Effector memory CD8-positive, alpha-beta T cell (primary cell): ENCODE measurements at regions not wholly inside any gene's neighbourhood (a gene's known extent, or its start where the extent isn't known, plus 50 kb on each side); places are given as distances from the start of the nearest gene placed in this dataset.

Source experiments
- ATAC-seq: fragments of 150-1000 bp; cut with Tn5 transposase; replicated peaks from 2 replicates; pipeline ENCODE4 v1.10.0; 2021; ENCODE audit warnings: mild to moderate bottlenecking, moderate library complexity
- DNase-seq, 3 experiments: peaks; one replicate each; pipeline ENCODE4 v3.0.0; 2021
- H3K27ac Mint-ChIP-seq, 2 donors: one replicate each; pipeline ENCODE4 v1.8.0; 2022; ENCODE audit warnings: mild to moderate bottlenecking in 2 of 2, mixed read lengths in 2 of 2, moderate library complexity in 2 of 2
- H3K27me3 Mint-ChIP-seq, 2 donors: one replicate each; pipeline ENCODE4 v1.8.0; 2022; ENCODE audit warnings: mixed read lengths in 2 of 2
- H3K36me3 Mint-ChIP-seq: one replicate; pipeline ENCODE4 v1.8.0; 2022; ENCODE audit warnings: mild to moderate bottlenecking, moderate library complexity, mixed read lengths; ENCODE audit not compliant: insufficient read depth
- H3K4me1 Mint-ChIP-seq, 2 donors: one replicate each; pipeline ENCODE4 v1.8.0; 2022; ENCODE audit warnings: low read depth in 2 of 2, mixed read lengths in 2 of 2
- H3K4me3 Mint-ChIP-seq, 2 donors: one replicate each; pipeline ENCODE4 v1.8.0; 2022; ENCODE audit warnings: mild to moderate bottlenecking in 2 of 2, mixed read lengths in 2 of 2, moderate library complexity in 2 of 2
- H3K9me3 Mint-ChIP-seq, 2 donors: one replicate each; pipeline ENCODE4 v1.8.0; 2022; ENCODE audit warnings: mixed read lengths in 2 of 2

GRCh38 chr2:129887688-129888266 is 91.7 kb upstream of the RAB6C start:
- DNase-seq: no peak
- no peak for ATAC-seq
- Mint-ChIP-seq H3K4me1 (no peaks in the 10 kb centered on the region), H3K27me3 (peaks cover 21 to 54% of the 10 kb centered on the region in 2 donors), H3K36me3 (no peaks in the 10 kb centered on the region), H3K9me3 (no peaks in the 10 kb centered on the region), H3K27ac (no peak overlapping the region), H3K4me3 (no peak overlapping the region)

GRCh38 chr2:129888461-129888860 is 91.0 kb upstream of the RAB6C start:
- no peak for ATAC-seq
- no peak for DNase-seq
- Mint-ChIP-seq H3K27ac (no peak overlapping the region), H3K4me1 (no peaks in the 10 kb centered on the region), H3K9me3 (no peaks in the 10 kb centered on the region), H3K27me3 (peaks cover 22 to 56% of the 10 kb centered on the region in 2 donors), H3K4me3 (no peak overlapping the region), H3K36me3 (no peaks in the 10 kb centered on the region)

DNA sequence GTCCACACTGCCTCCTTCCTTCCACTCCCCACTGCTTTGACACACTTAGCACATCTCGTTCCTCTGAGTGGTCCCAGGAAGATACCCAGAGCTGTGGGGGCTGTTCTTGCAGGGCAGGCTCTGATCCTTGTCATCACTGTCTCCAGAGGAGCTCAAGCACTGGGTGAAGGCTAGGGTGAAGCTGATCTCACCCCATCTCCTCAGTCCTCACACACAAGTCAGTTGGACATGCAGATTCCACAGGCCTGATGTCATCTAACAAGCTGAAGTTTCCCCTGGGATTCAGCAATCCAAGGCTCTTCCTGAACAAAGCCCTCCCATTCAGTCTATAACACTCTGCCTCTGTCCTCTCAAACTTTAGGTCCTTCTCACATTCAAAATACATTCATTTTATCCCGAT is 90.6 kb upstream of the RAB6C start:
- ATAC-seq (no peak), DNase-seq (no peak)
- no peak overlapping the region for H3K27ac Mint-ChIP-seq
- H3K36me3 Mint-ChIP-seq: no peaks in the 10 kb centered on the region
- no peaks in the 10 kb centered on the region for H3K9me3 Mint-ChIP-seq
- H3K4me3 Mint-ChIP-seq: no peak overlapping the region
- H3K4me1 Mint-ChIP-seq: no peaks in the 10 kb centered on the region
- peaks cover 24 to 60% of the 10 kb centered on the region in 2 donors for H3K27me3 Mint-ChIP-seq

DNA sequence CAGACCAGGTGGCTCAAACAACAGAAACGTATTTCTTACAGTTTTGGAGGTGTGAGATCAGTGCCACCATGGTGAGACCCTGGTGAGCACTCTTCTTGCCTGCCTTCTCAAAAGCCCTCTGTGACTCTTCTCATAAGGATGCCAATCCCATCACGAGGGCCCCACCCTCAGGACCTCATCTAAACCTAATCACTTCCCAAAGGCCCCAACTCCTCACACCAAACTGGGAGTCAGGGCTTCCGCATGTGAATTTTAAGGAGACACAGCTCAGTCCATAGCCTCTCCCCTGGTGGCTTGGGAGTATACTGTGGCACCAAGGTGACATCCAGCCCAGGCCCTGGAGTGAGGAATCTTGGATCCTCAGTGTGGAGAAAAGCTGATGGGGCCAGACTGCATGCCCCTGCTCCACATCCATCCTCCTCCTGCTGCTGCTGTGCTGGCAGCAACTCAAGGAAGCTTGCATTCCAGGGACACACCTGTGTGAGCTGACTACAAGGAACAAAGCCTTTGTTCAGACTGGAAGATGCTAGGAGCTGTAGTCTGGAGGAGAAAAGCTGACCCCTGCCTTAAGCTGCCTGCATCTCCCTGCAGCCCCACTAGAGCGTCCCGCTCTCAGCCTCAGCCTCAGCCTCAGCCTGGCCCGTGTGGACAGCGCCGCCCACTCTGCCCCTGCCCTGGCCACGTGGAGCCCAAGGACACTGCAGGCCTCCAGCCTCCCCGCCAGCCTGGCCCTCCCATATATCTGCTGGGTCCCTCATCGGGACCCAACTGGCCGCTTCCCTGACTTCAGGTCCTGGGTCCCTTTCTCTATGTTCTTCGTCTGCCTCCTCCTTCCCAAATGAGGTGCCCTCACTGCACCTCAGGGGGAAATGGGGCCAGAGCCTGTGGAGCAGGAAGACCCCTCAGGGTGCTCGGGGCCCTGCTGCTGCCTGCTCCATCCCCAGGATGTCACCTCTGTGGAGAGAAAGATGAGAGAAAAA is 87.8 kb upstream of the RAB6C start:
- no peak overlapping the region for H3K27ac Mint-ChIP-seq
- no peak for ATAC-seq

GRCh38 chr2:129892360-129892759 is 87.1 kb upstream of the RAB6C start:
- Mint-ChIP-seq H3K27ac (no peak overlapping the region), H3K27me3 (peaks cover 45 to 79% of the 10 kb centered on the region in 2 donors), H3K4me3 (no peak overlapping the region), H3K4me1 (peaks cover 0 to 1% of the 10 kb centered on the region in 2 donors), H3K36me3 (no peaks in the 10 kb centered on the region), H3K9me3 (no peaks in the 10 kb centered on the region)
- DNase-seq (no peak), ATAC-seq (no peak)

More for the DNA sequence above, 87.8 kb upstream of the RAB6C start:
- H3K4me3 Mint-ChIP-seq: no peak overlapping the region
- DNase-seq: no peak
- no peaks in the 10 kb centered on the region for H3K9me3 Mint-ChIP-seq
- H3K4me1 Mint-ChIP-seq: peaks cover 0 to 1% of the 10 kb centered on the region in 2 donors
- H3K36me3 Mint-ChIP-seq: no peaks in the 10 kb centered on the region
- peaks cover 38 to 73% of the 10 kb centered on the region in 2 donors for H3K27me3 Mint-ChIP-seq

- no peak for DNase-seq
- Mint-ChIP-seq H3K36me3 (no peaks in the 10 kb centered on the region), H3K4me1 (peaks cover 0 to 1% of the 10 kb centered on the region in 2 donors), H3K27me3 (peaks cover 48 to 75% of the 10 kb centered on the region in 2 donors), H3K9me3 (no peaks in the 10 kb centered on the region), H3K4me3 (no peak overlapping the region), H3K27ac (no peak overlapping the region)
- ATAC-seq: no peak
Observed at GRCh38 chr2:129892773-129893172, 86.7 kb upstream of the RAB6C start.

DNA sequence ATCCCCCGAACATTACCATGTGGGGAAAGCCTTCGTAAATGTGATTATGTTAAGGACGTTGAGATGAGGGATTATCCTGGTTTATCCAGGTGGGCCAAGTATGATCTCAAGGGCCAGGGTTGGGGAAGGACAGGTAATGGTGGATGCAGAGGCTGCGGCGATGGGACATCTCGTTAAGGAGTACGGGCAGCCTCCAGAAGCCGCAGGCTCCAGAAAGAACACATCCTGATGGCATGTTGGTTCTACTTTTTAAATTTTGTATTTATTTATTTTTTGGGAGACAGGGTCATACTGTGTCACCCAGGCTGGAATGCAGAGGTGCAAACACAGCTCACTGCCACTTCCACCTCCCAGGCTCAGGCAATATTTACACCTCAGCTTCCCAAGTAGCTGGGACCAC is 86.2 kb upstream of the RAB6C start:
- H3K9me3 Mint-ChIP-seq: no peaks in the 10 kb centered on the region
- no peaks in the 10 kb centered on the region for H3K36me3 Mint-ChIP-seq
- no peak overlapping the region for H3K27ac Mint-ChIP-seq
- DNase-seq (no peak), ATAC-seq (no peak)
- peaks cover 0 to 1% of the 10 kb centered on the region in 2 donors for H3K4me1 Mint-ChIP-seq
- no peak overlapping the region for H3K4me3 Mint-ChIP-seq
- peaks cover 52 to 73% of the 10 kb centered on the region in 2 donors for H3K27me3 Mint-ChIP-seq

DNA sequence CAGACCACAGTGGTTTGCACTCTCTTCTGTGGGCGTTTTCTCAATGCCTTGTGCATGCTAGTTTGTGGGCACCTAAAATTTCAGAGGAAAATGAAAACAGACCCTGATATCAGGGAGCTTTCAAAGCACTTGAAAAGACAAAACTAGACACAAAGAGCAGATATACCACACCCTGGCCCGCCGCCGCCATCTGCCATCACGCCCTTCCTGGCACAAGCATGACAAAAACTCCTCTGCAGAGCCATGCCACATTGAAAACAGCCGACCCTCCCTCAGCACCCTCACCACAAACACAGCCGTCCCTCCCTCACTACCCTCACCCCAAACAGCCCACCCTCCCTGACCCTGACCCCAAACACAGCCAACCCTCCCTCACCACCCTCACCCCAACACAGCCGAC is 84.8 kb upstream of the RAB6C start:
- peaks cover 0 to 1% of the 10 kb centered on the region in 2 donors for H3K4me1 Mint-ChIP-seq
- no peak overlapping the region for H3K4me3 Mint-ChIP-seq
- peaks cover 47 to 69% of the 10 kb centered on the region in 2 donors for H3K27me3 Mint-ChIP-seq
- no peaks in the 10 kb centered on the region for H3K36me3 Mint-ChIP-seq
- H3K9me3 Mint-ChIP-seq: no peaks in the 10 kb centered on the region
- DNase-seq (no peak), ATAC-seq (no peak)
- H3K27ac Mint-ChIP-seq: no peak overlapping the region

DNA sequence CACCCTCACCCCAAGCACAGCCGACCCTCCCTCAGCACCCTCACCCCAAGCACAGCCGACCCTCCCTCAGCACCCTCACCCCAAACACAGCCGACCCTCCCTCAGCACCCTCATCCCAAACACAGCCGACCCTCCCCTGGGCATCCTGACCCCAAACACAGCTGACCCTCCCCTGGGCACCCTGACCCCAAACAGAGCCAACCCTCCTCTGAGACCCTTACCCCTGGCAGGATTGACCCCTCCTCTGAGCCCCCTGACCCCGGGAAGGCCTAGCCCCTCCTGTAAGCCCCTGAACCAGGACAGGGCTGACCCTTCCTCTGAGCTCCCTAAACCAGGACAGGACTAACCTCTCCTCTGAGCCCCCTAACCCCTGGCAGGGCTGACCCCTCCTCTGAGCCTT is 84.4 kb upstream of the RAB6C start:
- peaks cover 47 to 65% of the 10 kb centered on the region in 2 donors for H3K27me3 Mint-ChIP-seq
- H3K4me1 Mint-ChIP-seq: peaks cover 0 to 1% of the 10 kb centered on the region in 2 donors
- DNase-seq (no peak), ATAC-seq (no peak)
- no peaks in the 10 kb centered on the region for H3K36me3 Mint-ChIP-seq
- H3K27ac Mint-ChIP-seq: no peak overlapping the region
- no peak overlapping the region for H3K4me3 Mint-ChIP-seq
- H3K9me3 Mint-ChIP-seq: no peaks in the 10 kb centered on the region

DNA sequence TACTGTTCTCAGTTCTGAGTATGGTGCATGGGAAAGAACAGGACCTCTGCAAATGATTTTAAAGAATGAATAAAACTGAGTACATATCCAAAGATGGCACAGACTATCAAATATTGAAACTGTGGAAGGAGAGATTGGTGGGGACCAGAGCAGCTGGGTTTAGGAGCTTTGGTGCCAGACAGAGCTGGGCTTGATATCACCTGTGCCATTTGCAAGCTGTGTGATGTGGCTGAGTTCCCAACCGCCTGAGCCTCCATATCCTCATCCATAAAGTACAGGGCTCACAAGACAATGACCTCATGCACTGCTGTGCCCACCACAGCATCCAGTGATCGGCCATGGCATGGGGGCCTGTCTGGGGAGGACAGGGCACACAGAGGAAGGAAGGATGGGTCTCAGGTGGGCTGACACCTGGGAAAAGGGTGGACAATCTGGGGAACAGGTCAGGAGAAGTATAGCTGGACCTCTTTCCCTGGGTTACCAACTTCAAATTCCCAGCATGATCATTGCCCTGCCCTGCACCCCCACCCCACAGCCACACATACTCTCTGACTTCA is 83.9 kb upstream of the RAB6C start:
- DNase-seq: no peak
- ATAC-seq: no peak
- no peaks in the 10 kb centered on the region for H3K36me3 Mint-ChIP-seq
- no peak overlapping the region for H3K4me3 Mint-ChIP-seq
- H3K27me3 Mint-ChIP-seq: peaks cover 47 to 60% of the 10 kb centered on the region in 2 donors
- peaks cover 0 to 1% of the 10 kb centered on the region in 2 donors for H3K4me1 Mint-ChIP-seq
- H3K27ac Mint-ChIP-seq: no peak overlapping the region
- H3K9me3 Mint-ChIP-seq: no peaks in the 10 kb centered on the region

- peaks cover 0 to 1% of the 10 kb centered on the region in 2 donors for H3K4me1 Mint-ChIP-seq
- ATAC-seq (no peak), DNase-seq (no peak)
- no peaks in the 10 kb centered on the region for H3K36me3 Mint-ChIP-seq
- no peak overlapping the region for H3K4me3 Mint-ChIP-seq
- no peaks in the 10 kb centered on the region for H3K9me3 Mint-ChIP-seq
- peaks cover 47 to 57% of the 10 kb centered on the region in 2 donors for H3K27me3 Mint-ChIP-seq
- no peak overlapping the region for H3K27ac Mint-ChIP-seq
Observed at GRCh38 chr2:129896226-129897100, 83.0 kb upstream of the RAB6C start.

DNA sequence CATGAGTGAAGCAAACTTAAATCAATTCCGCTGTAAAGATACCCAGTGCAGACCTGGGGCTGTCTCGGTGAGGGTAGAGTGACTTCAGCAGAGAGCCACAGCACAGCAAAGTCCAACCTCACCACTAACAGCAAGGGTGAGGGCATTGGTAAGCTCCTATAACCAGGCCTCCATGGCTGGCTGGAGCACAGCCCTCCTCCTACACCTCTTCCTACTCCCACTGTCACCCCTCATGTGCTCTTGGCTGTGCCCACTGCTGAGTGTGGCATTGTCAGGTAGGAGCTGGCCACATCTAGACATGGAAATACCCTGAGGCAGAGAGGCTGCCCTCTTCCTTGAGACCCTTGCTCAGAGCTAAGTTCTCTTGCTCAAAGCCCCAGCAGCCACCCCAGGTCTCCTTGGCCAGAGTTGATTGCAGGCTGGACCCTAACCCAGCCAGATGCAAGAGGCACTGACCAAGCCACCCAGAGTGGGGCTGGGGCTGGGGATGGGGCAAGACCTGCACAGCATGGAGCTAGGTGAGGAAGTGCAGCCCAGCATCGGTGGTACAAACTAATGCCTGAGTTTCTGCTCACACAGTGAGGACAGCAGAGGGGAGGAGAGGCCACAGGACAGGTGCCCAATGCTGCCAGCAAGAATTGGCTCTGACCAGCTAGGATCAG is 77.6 kb upstream of the RAB6C start:
- Mint-ChIP-seq H3K36me3 (no peaks in the 10 kb centered on the region), H3K4me3 (no peak overlapping the region), H3K4me1 (peaks cover 0 to 2% of the 10 kb centered on the region in 2 donors), H3K27ac (no peak overlapping the region), H3K9me3 (no peaks in the 10 kb centered on the region), H3K27me3 (peaks cover 27 to 46% of the 10 kb centered on the region in 2 donors)
- DNase-seq (no peak), ATAC-seq (no peak)
